GM18502 (cell line): ENCODE measurements at regions not wholly inside any gene's neighbourhood (a gene's known extent, or its start where the extent isn't known, plus 50 kb on each side); places are given as distances from the start of the nearest gene placed in this dataset.
A peak's percentile ranks its signal among the peaks of the same experiment; 100 is the strongest.

Source experiments
- ATAC-seq: cut with Tn5 transposase; IDR thresholded peaks from one replicate; pipeline ENCODE4 v1.9.1; 2021; ENCODE audit warnings: mild to moderate bottlenecking; ENCODE audit not compliant: unreplicated experiment, poor library complexity

GRCh38 chr2:136230464-136230863, 112.5 kb upstream of the CXCR4 start:
- no peak for ATAC-seq

DNA sequence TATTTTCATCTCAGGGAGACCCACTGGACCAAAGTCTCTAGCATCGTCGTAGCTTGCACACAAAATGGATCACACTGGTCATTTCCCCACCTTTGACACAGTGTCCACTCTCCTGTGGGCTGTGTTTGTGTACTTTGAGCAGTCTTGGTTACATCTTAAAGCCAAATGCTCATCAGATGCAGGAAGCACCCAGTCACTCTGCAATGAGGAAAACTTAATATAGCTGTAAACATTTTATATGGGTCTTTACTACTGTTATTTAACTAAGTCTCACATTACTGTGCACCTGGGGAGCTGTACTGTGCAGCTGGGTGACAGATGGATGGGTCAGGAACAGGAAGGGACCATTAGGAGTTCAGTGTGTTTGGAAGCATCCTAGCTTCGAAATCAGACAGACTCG, 109.0 kb upstream of the CXCR4 start:
- no peak for ATAC-seq

- ATAC-seq = peak; percentile 88
These were observed 108.2 kb upstream of the CXCR4 start for GRCh38 chr2:136225950-136226835.

GRCh38 chr2:136223274-136223673, 105.3 kb upstream of the CXCR4 start:
- no peak for ATAC-seq

DNA sequence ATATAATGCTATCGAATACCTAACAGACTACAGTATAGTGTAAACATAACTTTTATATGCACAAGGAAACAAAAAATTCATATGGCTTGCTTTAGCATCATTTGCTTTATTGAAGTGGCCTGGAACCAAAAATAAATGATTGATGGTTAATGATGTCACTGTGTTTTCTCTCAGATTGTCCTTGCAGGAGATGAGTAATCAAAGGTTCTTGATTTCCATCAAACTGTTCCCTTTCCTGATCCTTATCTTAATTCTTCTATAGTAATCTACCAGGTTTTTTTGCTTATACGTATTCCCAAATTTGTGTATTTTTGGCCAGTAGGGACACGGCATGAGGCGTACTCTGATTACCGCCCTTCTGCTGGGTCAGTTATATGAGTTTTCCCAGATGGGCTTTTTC, 104.9 kb upstream of the CXCR4 start:
- ATAC-seq = no peak

DNA sequence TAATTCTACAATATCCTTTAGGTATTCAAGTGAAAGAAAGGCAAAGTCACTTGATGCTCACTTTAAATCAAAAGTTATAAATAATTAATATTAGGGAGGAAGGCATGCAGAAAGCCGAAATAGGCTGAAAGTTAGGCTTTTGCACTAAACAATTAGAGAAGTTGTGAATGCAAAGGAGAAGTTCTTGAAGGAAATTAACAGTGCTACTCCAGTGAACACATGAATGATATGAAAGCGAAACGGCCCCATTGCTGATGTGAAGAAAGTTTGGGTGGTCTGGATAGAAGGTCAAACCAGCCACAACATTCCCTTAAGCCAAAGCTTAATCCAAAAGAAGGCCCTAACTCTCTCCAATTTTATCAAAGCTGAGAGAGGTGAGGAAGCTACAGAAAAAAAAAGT, 103.1 kb upstream of the CXCR4 start:
- ATAC-seq = no peak

- no peak for ATAC-seq
These were observed 102.0 kb upstream of the CXCR4 start for GRCh38 chr2:136219963-136220362.

- no peak for ATAC-seq
These were observed 101.4 kb upstream of the CXCR4 start for GRCh38 chr2:136219341-136219740.

DNA sequence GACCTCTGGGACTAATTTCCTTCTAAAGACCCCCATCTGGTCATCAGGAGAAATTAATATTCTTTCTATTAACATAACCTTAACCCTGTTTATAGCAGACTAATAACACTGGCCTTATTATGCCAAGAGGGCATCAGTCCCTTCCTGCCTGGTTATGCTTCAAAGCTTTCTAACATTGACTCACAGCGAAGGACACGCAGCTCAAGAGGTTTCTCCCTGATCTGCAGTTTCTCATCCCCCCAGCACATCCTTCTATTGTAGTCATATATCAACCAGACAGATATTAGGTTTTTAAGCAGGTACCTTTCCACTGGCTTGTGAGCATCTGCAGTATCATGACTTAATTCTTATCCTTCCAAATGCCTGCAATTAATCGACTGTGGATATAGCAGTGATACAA, 100.0 kb upstream of the CXCR4 start:
- peak; percentile 73 for ATAC-seq

- ATAC-seq = no peak
These were observed 98.0 kb upstream of the CXCR4 start for GRCh38 chr2:136215908-136216472.

DNA sequence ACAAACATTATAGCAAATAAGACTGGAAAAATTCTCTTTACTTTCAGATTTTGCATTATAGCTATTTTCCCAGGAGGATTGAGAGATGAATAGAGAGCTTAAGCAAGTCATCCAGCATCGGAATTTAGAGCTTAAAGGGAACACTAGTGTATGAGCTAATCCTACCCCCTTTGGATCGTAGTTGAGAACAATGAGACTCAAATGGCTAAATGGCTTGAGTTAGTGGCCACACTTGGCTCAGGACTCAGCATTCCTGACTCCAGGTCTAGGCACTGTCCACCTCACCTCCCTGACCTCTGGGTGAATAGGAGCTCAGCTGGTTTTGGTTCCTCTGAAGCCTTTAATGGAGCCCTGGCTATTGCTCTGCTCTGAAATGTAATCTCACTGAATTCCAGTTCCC, 97.5 kb upstream of the CXCR4 start:
- ATAC-seq = no peak

DNA sequence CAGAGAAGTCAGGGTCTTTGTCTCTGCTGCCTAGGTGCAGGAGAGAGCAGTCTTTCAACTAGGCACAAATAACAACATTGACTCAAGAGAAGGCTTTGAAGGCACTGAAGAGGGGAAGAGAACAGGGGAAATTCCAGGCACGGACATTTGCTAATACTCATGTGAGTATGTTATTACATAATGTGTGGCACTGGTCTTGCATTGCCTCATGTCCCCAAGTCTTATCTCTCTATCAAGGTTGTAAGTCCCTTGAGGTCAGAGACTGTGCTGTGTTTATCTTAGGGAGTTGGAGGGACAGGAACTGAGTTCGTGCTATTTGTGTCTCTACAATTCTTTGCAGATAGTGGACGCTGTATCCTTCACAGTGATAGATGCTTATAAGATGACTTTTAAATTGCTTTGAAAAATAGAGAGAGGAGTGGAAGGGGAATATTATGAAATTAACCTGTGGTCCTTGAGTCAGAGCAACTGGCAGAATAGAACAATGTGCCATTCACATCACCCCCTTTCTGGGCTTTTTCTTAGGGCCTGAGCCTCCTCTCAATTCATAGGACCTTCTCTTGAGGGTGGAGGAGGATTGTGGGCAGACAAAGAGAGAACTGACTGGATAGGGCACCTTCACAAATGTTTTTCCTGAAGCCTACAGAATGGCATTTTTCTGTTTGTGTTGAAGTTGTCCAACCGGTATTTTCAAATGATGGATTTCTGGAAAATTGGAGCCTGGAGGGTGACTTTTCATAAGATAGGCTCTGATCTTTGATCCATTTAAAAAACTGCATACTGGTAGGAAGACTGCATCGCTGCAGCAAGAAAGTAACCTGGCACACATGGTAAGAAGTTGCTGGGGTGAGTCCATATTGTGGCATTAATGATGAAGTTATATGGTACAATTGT, 96.6 kb upstream of the CXCR4 start:
- peak; percentile 31 for ATAC-seq

DNA sequence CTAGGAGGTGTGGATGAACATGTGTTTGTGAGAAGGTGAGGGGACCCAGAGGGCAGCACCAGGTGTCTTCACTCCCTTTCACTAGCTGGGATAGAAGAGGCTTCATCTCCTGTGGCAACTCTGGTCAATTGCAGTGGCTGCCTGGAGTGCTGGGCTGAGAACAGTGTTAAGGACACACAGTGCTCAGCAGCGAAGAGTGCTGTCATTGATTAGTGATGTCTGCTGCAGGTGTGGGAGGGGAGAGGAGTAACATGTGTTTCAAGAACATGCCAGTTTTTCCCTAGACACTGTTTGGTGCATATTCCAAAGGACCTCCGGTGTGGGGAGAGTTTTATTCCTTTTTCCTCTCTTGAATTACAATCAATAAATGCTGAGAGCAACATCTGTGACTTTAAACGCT, 95.9 kb upstream of the CXCR4 start:
- no peak for ATAC-seq

DNA sequence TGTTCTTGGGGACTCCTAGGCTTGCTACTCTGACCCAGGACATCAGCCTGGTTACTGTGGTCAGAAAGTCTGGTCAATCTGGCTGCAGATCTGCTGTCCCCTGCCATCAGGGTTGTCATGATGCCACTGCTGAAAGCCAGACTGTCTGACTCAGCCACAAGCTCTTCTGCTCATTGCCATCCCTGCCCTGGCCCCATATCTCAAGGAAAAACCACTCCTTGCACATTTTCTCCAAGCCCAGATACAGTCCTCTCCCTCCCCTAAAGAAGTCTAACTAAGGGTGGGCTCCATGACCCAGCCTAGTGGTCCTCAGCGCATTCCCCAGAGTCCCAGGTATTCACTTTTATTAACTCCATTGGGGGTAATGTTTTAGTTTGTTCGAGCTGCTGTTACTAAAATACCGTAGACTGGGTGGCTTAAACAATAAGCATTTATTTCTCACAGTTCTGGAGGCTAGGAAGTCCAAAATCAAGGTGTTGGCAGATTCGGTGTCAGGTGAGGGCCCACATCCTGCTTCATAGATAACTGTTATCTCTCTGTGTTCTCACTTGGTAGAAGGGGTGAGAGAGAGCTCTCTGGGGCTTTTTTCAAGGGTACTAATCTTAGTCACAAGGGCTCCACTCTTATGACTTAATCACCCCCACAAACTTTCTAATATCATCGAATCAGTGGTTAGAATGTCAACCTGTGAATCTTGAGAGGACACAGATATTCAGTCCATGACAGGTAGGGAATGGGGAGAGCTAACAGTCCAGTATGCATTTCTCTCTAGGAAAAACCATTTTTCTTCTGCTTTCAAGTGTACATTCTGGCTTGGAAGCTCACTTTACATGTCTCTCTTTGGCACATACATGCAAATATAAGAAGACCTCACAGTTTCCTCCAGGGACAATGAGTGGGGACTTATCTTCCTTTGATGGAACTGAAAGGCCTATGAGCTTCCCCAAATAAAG, 94.8 kb upstream of the CXCR4 start:
- peak; percentile 87 for ATAC-seq

DNA sequence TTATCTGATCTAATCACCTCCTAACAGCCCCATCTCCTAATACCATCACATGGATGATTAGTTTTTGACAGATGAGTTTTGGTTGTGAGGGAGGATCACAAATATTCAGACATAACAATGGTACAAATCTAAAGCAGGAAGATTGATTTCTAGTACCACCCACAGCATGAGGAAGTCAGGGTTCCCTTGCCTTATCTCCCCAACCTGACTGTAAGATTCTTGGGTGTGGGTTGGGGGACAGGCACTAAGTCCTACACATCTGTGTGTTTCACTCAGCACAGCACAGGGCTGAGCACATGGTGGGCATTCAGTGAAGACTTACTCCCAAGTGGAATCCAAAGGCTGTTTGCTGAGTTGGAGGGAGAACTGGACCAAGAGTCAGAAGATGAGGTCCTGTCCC, 93.8 kb upstream of the CXCR4 start:
- ATAC-seq = no peak

- ATAC-seq = no peak
These were observed 92.9 kb upstream of the CXCR4 start for GRCh38 chr2:136210822-136211221.

DNA sequence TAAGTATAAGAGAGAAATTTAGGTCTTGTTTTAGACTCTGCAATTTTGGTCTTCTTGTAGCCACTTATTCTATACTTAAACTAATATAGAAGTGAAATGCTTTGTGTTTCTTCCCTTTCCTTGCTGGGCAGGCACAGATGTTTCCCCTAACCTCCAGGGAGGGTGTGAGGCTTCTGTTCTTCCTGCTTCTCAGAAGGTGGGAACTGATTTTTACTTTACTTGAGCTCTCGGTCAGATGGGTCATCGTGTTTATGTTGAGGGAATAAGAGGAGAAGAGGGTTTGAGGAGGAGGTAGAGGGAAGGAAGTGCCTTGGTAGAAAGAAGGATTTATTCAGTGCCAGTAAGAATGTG, 92.5 kb upstream of the CXCR4 start:
- no peak for ATAC-seq

DNA sequence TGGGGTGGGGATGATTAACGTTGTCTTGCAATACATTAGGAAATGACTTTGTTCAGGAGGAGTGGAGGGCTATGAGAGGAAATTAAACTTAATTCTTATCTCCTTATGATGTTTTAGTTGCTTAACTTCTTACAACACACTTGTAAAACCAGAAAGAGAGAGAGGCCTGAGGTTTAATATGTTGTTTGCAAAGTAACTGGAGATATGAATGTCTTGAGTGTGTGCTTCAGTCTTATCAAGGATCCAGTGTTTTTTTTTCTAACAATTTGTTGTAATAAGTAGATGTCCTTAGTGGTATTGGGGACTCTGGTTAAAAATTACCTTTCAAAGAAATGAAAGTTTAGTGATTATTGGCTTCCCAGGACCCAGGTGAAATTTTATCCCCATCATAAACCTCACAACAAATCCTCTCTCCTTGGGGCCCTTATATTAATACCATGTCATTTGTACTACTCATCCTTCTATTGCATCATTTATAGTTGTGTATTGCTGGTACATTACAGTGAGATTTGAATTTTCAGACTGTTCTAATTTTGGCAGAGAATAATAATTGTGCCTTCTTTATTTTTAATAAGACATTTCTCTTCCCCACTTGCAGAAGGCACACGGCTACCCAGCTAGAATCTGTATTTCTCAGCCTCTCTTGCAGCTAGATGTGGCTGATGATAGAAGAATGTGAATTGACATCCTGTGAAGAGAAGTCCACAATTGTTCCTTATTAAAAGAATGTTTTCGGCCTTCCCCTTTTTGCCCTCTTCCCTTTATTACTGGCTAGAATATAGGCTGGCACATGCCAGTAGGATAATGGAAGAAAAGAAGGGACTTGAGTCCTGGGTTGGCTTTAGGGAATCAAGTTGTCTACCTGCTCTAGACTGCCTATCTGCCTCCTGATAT, 91.9 kb upstream of the CXCR4 start:
- no peak for ATAC-seq
